ENCODE measurements at regions not wholly inside any gene's neighbourhood (a gene's known extent, or its start where the extent isn't known, plus 50 kb on each side); places are given as distances from the start of the nearest gene placed in this dataset.

DNA sequence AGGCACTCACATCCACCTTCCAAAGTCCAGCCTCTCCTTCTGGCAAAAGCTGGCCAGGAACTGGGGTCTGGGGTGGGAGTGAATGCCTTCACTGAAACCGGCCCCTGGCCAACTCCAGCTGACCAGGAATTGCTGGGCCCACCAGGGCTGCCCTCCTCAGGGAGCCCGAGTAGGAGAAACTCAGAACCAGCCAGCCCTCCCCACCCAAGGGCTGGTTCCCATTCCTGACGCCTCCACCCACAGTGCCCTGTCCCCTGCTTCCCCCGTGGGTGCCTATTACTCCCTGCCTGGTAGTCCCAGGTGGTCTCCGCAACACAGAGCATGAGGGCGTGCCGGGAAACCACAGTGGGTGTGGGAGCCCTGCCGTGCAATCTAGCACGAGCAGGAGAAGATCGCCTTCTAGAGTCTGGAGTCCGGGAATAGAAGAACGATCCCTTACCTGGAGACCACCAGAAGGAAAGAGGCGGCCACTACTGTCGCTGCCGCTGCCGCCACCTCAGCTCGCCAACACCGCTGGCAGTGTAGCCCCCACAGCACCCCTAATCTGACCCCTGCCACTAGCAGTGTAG lies 178.8 kb downstream of the POTEB3 start:
- no peak for TF ChIP-seq MYBL2 (CRISPR knock-in tag; IDR thresholded peaks at IDR 0.05)
- no peak for TF ChIP-seq ATF1 (CRISPR knock-in tag; IDR thresholded peaks at IDR 0.05)
- no peak for TF ChIP-seq GRHL2 (CRISPR knock-in tag; IDR thresholded peaks at IDR 0.05; ENCODE audit: insufficient replicate concordance, severe bottlenecking)
- no peak for TF ChIP-seq ZNF138 (CRISPR knock-in tag; conservative IDR thresholded peaks at IDR 0.05)
- TF ChIP-seq, protein P1, sequence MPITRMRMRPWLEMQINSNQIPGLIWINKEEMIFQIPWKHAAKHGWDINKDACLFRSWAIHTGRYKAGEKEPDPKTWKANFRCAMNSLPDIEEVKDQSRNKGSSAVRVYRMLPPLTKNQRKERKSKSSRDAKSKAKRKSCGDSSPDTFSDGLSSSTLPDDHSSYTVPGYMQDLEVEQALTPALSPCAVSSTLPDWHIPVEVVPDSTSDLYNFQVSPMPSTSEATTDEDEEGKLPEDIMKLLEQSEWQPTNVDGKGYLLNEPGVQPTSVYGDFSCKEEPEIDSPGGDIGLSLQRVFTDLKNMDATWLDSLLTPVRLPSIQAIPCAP (CRISPR knock-in tag; IDR thresholded peaks at IDR 0.05): no peak
- TF ChIP-seq FOXP4 (CRISPR knock-in tag; IDR thresholded peaks at IDR 0.05): no peak
- TF ChIP-seq CTCF (IDR thresholded peaks at IDR 0.05): no peak
- no peak for TF ChIP-seq PRDM15 (CRISPR knock-in tag; IDR thresholded peaks at IDR 0.05)
- TF ChIP-seq, protein P2, sequence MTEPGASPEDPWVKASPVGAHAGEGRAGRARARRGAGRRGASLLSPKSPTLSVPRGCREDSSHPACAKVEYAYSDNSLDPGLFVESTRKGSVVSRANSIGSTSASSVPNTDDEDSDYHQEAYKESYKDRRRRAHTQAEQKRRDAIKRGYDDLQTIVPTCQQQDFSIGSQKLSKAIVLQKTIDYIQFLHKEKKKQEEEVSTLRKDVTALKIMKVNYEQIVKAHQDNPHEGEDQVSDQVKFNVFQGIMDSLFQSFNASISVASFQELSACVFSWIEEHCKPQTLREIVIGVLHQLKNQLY (CRISPR knock-in tag; IDR thresholded peaks at IDR 0.05): no peak
- no peak for TF ChIP-seq CREB1 (CRISPR knock-in tag; IDR thresholded peaks at IDR 0.05)
- TF ChIP-seq ATF2 (CRISPR knock-in tag; IDR thresholded peaks at IDR 0.05; ENCODE audit: borderline replicate concordance, low read depth): no peak
- no peak for TF ChIP-seq RORB (CRISPR knock-in tag; IDR thresholded peaks at IDR 0.05)
- TF ChIP-seq, protein P3, sequence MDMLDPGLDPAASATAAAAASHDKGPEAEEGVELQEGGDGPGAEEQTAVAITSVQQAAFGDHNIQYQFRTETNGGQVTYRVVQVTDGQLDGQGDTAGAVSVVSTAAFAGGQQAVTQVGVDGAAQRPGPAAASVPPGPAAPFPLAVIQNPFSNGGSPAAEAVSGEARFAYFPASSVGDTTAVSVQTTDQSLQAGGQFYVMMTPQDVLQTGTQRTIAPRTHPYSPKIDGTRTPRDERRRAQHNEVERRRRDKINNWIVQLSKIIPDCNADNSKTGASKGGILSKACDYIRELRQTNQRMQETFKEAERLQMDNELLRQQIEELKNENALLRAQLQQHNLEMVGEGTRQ (CRISPR knock-in tag; IDR thresholded peaks at IDR 0.05): no peak
- TF ChIP-seq AFF4 (CRISPR knock-in tag; IDR thresholded peaks at IDR 0.05; ENCODE audit: borderline replicate concordance): no peak
